ENCODE measurements at regions not wholly inside any gene's neighbourhood (a gene's known extent, or its start where the extent isn't known, plus 50 kb on each side); places are given as distances from the start of the nearest gene placed in this dataset.

GRCh38 chr7:116384936-116385635 lies 114.5 kb upstream of the CAV2 start:
- Histone ChIP-seq H3K4me2 (ENCODE audit: low read length) (no peak overlapping the region), H3K27me3 (ENCODE audit: insufficient read depth, low read length) (no peaks in the 10 kb centered on the region), H3K9ac (ENCODE audit: low read length) (no peak overlapping the region), H3K27ac (ENCODE audit: low read depth, low read length) (no peak overlapping the region), H3K79me2 (ENCODE audit: insufficient read depth, low read length) (no peaks in the 10 kb centered on the region), H3K4me3 (ENCODE audit: insufficient read depth, low read depth, low read length) (no peak overlapping the region), H3K36me3 (ENCODE audit: insufficient read depth, low read length) (no peaks in the 10 kb centered on the region), H3K9me3 (ENCODE audit: insufficient read depth, low read depth, low read length) (no peaks in the 10 kb centered on the region), H2AFZ (ENCODE audit: low read depth, low read length) (no peak overlapping the region), H3K4me1 (ENCODE audit: insufficient read depth, low read length) (no peaks in the 10 kb centered on the region), H4K20me1 (ENCODE audit: insufficient read depth, low read length) (no peaks in the 10 kb centered on the region)
- DNase-seq (ENCODE audit: low read depth): no peak
- no peak overlapping the region for H3K4me3 Mint-ChIP-seq (ENCODE audit: unreplicated experiment)
- no peaks in the 10 kb centered on the region for H3K27me3 Mint-ChIP-seq (ENCODE audit: low read depth, unreplicated experiment)
- FAIRE-seq: no peak
- TF ChIP-seq CTCF (IDR thresholded peaks at IDR 0.05; ENCODE audit: insufficient read depth, low read depth, low read length) (no peak), EZH2 (IDR thresholded peaks at IDR 0.05; ENCODE audit: insufficient read depth, low read length) (no peak)
- H3K36me3 Mint-ChIP-seq (ENCODE audit: low read depth, unreplicated experiment): no peaks in the 10 kb centered on the region
- H3K9me3 Mint-ChIP-seq (ENCODE audit: unreplicated experiment): no peaks in the 10 kb centered on the region
- no peak overlapping the region for H3K27ac Mint-ChIP-seq (ENCODE audit: unreplicated experiment)
- no peaks in the 10 kb centered on the region for H3K4me1 Mint-ChIP-seq (ENCODE audit: low read depth, unreplicated experiment)

- FAIRE-seq: no peak
These were observed 112.9 kb upstream of the CAV2 start for GRCh38 chr7:116386674-116387073.

More at GRCh38 chr7:116386674-116387073, 112.9 kb upstream of the CAV2 start:
- Histone ChIP-seq H3K27ac (ENCODE audit: low read depth, low read length) (no peak overlapping the region), H3K79me2 (ENCODE audit: insufficient read depth, low read length) (no peaks in the 10 kb centered on the region), H3K9ac (ENCODE audit: low read length) (no peak overlapping the region), H3K27me3 (ENCODE audit: insufficient read depth, low read length) (no peaks in the 10 kb centered on the region), H3K36me3 (ENCODE audit: insufficient read depth, low read length) (no peaks in the 10 kb centered on the region), H4K20me1 (ENCODE audit: insufficient read depth, low read length) (no peaks in the 10 kb centered on the region), H3K4me2 (ENCODE audit: low read length) (no peak overlapping the region), H3K9me3 (ENCODE audit: insufficient read depth, low read depth, low read length) (no peaks in the 10 kb centered on the region), H3K4me3 (ENCODE audit: insufficient read depth, low read depth, low read length) (no peak overlapping the region), H2AFZ (ENCODE audit: low read depth, low read length) (no peak overlapping the region), H3K4me1 (ENCODE audit: insufficient read depth, low read length) (no peaks in the 10 kb centered on the region)
- no peak overlapping the region for H3K27ac Mint-ChIP-seq (ENCODE audit: unreplicated experiment)
- DNase-seq (ENCODE audit: low read depth): no peak
- no peaks in the 10 kb centered on the region for H3K4me1 Mint-ChIP-seq (ENCODE audit: low read depth, unreplicated experiment)
- TF ChIP-seq EZH2 (IDR thresholded peaks at IDR 0.05; ENCODE audit: insufficient read depth, low read length) (no peak), CTCF (IDR thresholded peaks at IDR 0.05; ENCODE audit: insufficient read depth, low read depth, low read length) (no peak)
- no peaks in the 10 kb centered on the region for H3K36me3 Mint-ChIP-seq (ENCODE audit: low read depth, unreplicated experiment)
- no peaks in the 10 kb centered on the region for H3K9me3 Mint-ChIP-seq (ENCODE audit: unreplicated experiment)
- no peaks in the 10 kb centered on the region for H3K27me3 Mint-ChIP-seq (ENCODE audit: low read depth, unreplicated experiment)
- H3K4me3 Mint-ChIP-seq (ENCODE audit: unreplicated experiment): no peak overlapping the region
